ENCODE measurements at regions not wholly inside any gene's neighbourhood (a gene's known extent, or its start where the extent isn't known, plus 50 kb on each side); places are given as distances from the start of the nearest gene placed in this dataset.

GRCh38 chr11:119525867-119526196, 102.9 kb upstream of the THY1 start:
- no peak for DNase-seq (ENCODE audit: low read depth, low spot score)
- H3K4me3 ChIP-seq (ENCODE audit: low read length): no peak overlapping the region

GRCh38 chr11:119525180-119525866, 102.4 kb upstream of the THY1 start:
- DNase-seq (ENCODE audit: low read depth, low spot score): no peak
- H3K4me3 ChIP-seq (ENCODE audit: low read length): no peak overlapping the region

- H3K4me3 ChIP-seq (ENCODE audit: low read length): no peak overlapping the region
- no peak for DNase-seq (ENCODE audit: low read depth, low spot score)
Measured at GRCh38 chr11:119523539-119524157, 100.7 kb upstream of the THY1 start.

DNA sequence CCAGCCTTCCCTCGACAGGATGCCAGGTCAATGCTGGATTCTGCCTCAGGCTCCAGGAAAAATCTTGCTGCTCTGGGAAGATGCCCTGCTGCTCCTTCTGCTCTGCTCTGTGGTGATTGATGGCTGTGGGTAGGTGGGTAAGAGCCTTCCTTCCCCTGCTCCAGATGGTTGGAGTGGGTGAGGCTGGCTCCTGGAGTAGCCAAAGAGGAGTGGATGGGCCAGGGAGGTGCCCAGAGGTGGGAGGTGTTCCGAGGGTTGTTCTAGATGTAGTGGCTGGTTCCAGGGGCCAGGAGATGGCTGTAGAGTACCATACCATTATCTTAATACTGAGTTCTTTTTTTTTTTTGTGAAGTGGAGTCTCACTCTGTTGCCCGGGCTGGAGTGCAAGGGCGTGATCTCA, 99.6 kb upstream of the THY1 start:
- no peak overlapping the region for H3K4me3 ChIP-seq (ENCODE audit: low read length)
- no peak for DNase-seq (ENCODE audit: low read depth, low spot score)

- no peak for DNase-seq (ENCODE audit: low read depth, low spot score)
- no peak overlapping the region for H3K4me3 ChIP-seq (ENCODE audit: low read length)
Measured at GRCh38 chr11:119521551-119521950, 98.6 kb upstream of the THY1 start.

DNA sequence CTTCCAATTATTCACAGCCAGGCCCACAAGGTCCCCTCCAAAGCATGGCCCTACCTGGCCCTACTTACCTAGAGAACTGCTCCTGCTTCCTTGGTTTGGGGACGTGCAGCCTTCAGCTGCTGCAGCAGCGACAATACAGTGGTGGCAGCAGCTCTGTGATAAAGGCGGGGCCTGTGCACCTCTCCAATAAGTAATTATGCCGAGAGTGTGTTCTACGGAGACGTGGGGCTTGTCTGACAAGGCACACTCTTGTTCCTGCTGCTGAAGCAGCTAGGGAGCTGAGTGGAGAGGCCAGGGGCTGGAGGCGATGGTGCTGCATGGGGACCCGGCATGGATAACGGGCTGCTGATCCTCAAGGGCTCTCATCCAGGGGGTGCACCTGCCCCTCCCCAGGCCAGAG, 98.0 kb upstream of the THY1 start:
- no peak overlapping the region for H3K4me3 ChIP-seq (ENCODE audit: low read length)
- no peak for DNase-seq (ENCODE audit: low read depth, low spot score)

GRCh38 chr11:119520400-119520799, 97.4 kb upstream of the THY1 start:
- DNase-seq (ENCODE audit: low read depth, low spot score): no peak
- H3K4me3 ChIP-seq (ENCODE audit: low read length): no peak overlapping the region

- H3K4me3 ChIP-seq (ENCODE audit: low read length): no peak overlapping the region
- DNase-seq (ENCODE audit: low read depth, low spot score): no peak
Measured at GRCh38 chr11:119519796-119520195, 96.8 kb upstream of the THY1 start.

DNA sequence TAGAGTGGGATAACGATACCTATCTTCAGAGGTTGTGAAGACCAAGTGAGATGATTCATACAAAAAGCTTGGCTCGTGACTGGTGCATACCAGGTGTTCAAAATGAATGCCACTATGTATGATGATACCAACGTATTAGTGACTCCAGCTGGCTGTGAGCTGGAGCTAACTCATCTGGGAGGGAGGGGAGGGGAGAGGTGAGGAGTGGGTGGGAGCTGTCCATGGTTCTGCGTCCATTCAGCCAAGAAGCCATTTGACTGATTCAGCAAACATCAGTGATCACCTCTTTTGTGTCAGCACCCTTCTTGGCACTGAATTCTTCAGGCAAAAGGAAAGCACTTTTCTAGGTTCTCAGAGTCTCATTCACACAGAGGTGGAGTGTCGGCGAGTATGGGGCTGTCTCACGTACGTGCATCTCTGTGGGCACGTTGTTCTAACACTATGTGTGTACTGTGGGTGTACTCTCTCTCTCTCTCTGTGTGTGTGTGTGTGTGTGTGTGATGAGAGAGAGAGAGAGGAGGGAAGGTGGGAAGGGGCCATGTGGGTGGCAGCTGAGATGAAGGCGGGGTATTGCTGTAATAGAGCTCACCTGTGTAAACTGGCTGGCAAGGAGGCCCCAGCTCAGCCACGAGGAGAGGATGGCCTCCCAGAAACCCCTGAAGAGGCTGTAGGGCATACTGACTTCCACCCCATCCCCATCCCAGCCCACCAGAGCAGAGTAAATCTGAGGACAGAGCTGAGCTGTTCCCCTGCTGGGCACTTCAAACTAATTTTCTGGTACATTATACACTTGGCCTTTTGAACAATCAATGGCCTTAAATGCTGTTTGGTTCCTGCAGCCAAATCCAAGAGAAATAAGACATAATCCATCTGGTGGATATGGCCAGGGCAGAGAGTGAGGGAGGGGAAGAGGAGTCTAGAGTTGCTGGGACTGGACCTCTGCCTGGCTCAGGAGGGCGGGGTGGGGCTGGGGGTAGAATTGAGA, 96.1 kb upstream of the THY1 start:
- H3K4me3 ChIP-seq (ENCODE audit: low read length): no peak overlapping the region
- DNase-seq (ENCODE audit: low read depth, low spot score): peak; percentile 46

GRCh38 chr11:119515771-119516400, 92.9 kb upstream of the THY1 start:
- H3K4me3 ChIP-seq (ENCODE audit: low read length): no peak overlapping the region
- no peak for DNase-seq (ENCODE audit: low read depth, low spot score)

GRCh38 chr11:119513806-119514170, 90.8 kb upstream of the THY1 start:
- H3K4me3 ChIP-seq (ENCODE audit: low read length): no peak overlapping the region
- DNase-seq (ENCODE audit: low read depth, low spot score): no peak

- no peak overlapping the region for H3K4me3 ChIP-seq (ENCODE audit: low read length)
- DNase-seq (ENCODE audit: low read depth, low spot score): no peak
Measured at GRCh38 chr11:119513131-119513805, 90.3 kb upstream of the THY1 start.

- no peak overlapping the region for H3K4me3 ChIP-seq (ENCODE audit: low read length)
- DNase-seq (ENCODE audit: low read depth, low spot score): no peak
Measured at GRCh38 chr11:119512369-119512768, 89.4 kb upstream of the THY1 start.

- H3K4me3 ChIP-seq (ENCODE audit: low read length): no peak overlapping the region
- DNase-seq (ENCODE audit: low read depth, low spot score): no peak
Measured at GRCh38 chr11:119511614-119512306, 88.8 kb upstream of the THY1 start.

DNA sequence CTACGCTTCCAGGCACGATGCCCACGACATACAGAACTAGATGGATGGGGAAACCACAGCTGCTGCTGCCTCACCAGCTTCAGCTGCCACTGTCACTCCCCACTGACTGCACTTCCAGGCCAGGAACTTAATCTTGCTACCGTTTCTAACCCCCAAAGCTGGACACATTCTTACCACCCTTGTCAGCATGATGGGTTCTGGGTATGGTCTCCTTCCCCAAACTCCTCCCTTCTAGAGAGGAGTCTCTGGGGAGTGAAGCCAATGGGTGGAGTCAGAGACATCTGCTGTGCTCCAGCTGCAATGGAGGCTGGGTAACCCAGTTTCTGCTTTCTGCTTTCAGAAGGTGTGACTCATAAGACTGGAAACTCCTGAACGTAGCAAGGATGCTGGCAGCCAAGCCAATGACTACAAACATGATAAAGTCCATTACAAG, 87.0 kb upstream of the THY1 start:
- DNase-seq (ENCODE audit: low read depth, low spot score): no peak
- no peak overlapping the region for H3K4me3 ChIP-seq (ENCODE audit: low read length)

- no peak for DNase-seq (ENCODE audit: low read depth, low spot score)
- no peak overlapping the region for H3K4me3 ChIP-seq (ENCODE audit: low read length)
Measured at GRCh38 chr11:119509282-119509841, 86.4 kb upstream of the THY1 start.

DNA sequence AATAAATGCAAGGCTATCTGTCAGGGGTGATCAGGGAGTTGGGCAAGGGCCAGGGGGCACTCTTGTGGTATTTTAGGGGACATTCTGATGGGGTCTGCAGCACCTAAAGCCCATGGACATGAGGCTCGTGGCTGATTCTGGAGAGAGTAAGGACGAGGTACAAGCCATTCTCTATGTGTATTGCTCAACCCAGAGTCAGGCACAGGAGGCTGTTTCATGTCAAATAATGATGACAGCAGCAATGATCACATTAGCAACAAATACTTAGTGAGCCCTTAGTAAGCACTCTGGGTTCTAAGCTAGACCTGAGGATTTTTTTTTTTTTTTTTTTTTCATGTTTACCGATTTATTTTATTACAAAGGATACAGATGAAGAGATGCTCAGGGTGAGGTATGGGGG, 83.5 kb upstream of the THY1 start:
- no peak overlapping the region for H3K4me3 ChIP-seq (ENCODE audit: low read length)
- DNase-seq (ENCODE audit: low read depth, low spot score): no peak

- DNase-seq (ENCODE audit: low read depth, low spot score): no peak
- no peak overlapping the region for H3K4me3 ChIP-seq (ENCODE audit: low read length)
Measured at GRCh38 chr11:119505861-119506260, 82.9 kb upstream of the THY1 start.

All from Jurkat, Clone E6-1 (cell line).